HEK293 (cell line): ENCODE measurements at regions not wholly inside any gene's neighbourhood (a gene's known extent, or its start where the extent isn't known, plus 50 kb on each side); places are given as distances from the start of the nearest gene placed in this dataset.

ENCODE experiments used
- CTCF ChIA-PET: fragments of 350-600 bp; formaldehyde crosslinking; extraction: SDS; loops from one replicate; lab custom pipeline; 2021; ENCODE audit warnings: antibody characterized with exemption; lab: Yijun Ruan, JAX
- POLR2A ChIA-PET: fragments of 300-600 bp; formaldehyde crosslinking; extraction: SDS; loops from one replicate; lab custom pipeline; 2020; ENCODE audit warnings: antibody characterized with exemption, inconsistent platforms; lab: Yijun Ruan, JAX
- H3K27ac ChIP-seq: fragments of 200-500 bp; sonication (Bioruptor generic); 2 replicates; pipeline ENCODE4 v1.5.1; 2014; ENCODE audit warnings: low read depth, low read length, control low read depth, inconsistent platforms; ENCODE audit errors: extremely low read depth
- H3K36me3 ChIP-seq, 2 experiments: fragments of 200-500 bp in 1 of 2; sonication (Bioruptor generic) in 1 of 2; 1 replicate in 1 of 2; 2 replicates in 1 of 2; pipeline ENCODE4 v1.5.1; 2014 to 2017; ENCODE audit warnings: inconsistent platforms in 2 of 2, low read length in 2 of 2; ENCODE audit not compliant: control insufficient read depth in 2 of 2, insufficient read depth in 1 of 2
- H3K4me1 ChIP-seq: fragments of 200-500 bp; sonication (Bioruptor generic); 2 replicates; pipeline ENCODE4 v1.5.1; 2014; ENCODE audit warnings: mild to moderate bottlenecking, low read length, inconsistent platforms; ENCODE audit not compliant: control insufficient read depth, insufficient read depth
- H3K4me3 ChIP-seq: 2 replicates; pipeline ENCODE4 v1.5.1; 2011; ENCODE audit warnings: low read depth, mild to moderate bottlenecking, control low read depth, low read length, moderate library complexity
- H3K9me3 ChIP-seq: fragments of 200-500 bp; sonication (Bioruptor generic); 2 replicates; pipeline ENCODE4 v1.5.1; 2014; ENCODE audit warnings: low read depth, low read length, inconsistent platforms; ENCODE audit not compliant: control insufficient read depth, insufficient read depth
- BCL11B ChIP-seq: fragments of 450-650 bp; formaldehyde crosslinking; IDR thresholded peaks from 2 replicates; pipeline ENCODE4 v1.5.1; 2016; ENCODE audit warnings: low read depth, missing biosample characterization, missing genetic modification characterization
- KLF10 ChIP-seq: fragments of 450-650 bp; IDR thresholded peaks from 2 replicates; pipeline ENCODE4 v1.5.1; 2018; ENCODE audit warnings: missing biosample characterization, mild to moderate bottlenecking, missing genetic modification characterization
- MZF1 ChIP-seq: fragments of 450-650 bp; formaldehyde crosslinking; IDR thresholded peaks from 2 replicates; pipeline ENCODE4 v1.5.1; 2017; ENCODE audit warnings: missing biosample characterization, missing genetic modification characterization, borderline replicate concordance
- RBAK ChIP-seq: fragments of 450-650 bp; formaldehyde crosslinking; IDR thresholded peaks from 2 replicates; pipeline ENCODE4 v1.5.1; 2016; ENCODE audit warnings: missing biosample characterization, missing genetic modification characterization
- SP7 ChIP-seq: fragments of 450-650 bp; formaldehyde crosslinking; IDR thresholded peaks from 2 replicates; pipeline ENCODE4 v1.5.1; 2016; ENCODE audit warnings: missing biosample characterization, missing genetic modification characterization
- ZBTB7A ChIP-seq: fragments of 450-650 bp; formaldehyde crosslinking; IDR thresholded peaks from 2 replicates; pipeline ENCODE4 v1.5.1; 2016; ENCODE audit warnings: low read depth, missing biosample characterization, missing genetic modification characterization
- ZFP3 ChIP-seq: fragments of 450-650 bp; formaldehyde crosslinking; IDR thresholded peaks from 2 replicates; pipeline ENCODE4 v1.5.1; 2016; ENCODE audit warnings: low read depth, missing biosample characterization, missing genetic modification characterization
- ZNF114 ChIP-seq: fragments of 450-650 bp; formaldehyde crosslinking; IDR thresholded peaks from 2 replicates; pipeline ENCODE4 v1.5.0; 2017; ENCODE audit warnings: missing biosample characterization, missing genetic modification characterization
- ZNF146 ChIP-seq: fragments of 450-650 bp; formaldehyde crosslinking; IDR thresholded peaks from 2 replicates; pipeline ENCODE4 v1.5.1; 2016; ENCODE audit warnings: missing biosample characterization, missing genetic modification characterization
- ZNF169 ChIP-seq: fragments of 450-650 bp; formaldehyde crosslinking; IDR thresholded peaks from 2 replicates; pipeline ENCODE4 v1.5.1; 2016; ENCODE audit warnings: missing biosample characterization, missing genetic modification characterization
- ZNF19 ChIP-seq: fragments of 450-650 bp; formaldehyde crosslinking; IDR thresholded peaks from 2 replicates; pipeline ENCODE4; 2016; ENCODE audit warnings: missing biosample characterization, missing genetic modification characterization, low read depth
- ZNF248 ChIP-seq: fragments of 450-650 bp; formaldehyde crosslinking; IDR thresholded peaks from 2 replicates; pipeline ENCODE4 v1.5.1; 2017; ENCODE audit warnings: missing biosample characterization, missing genetic modification characterization
- ZNF335 ChIP-seq: fragments of 450-650 bp; formaldehyde crosslinking; conservative IDR thresholded peaks from 2 replicates; pipeline ENCODE4 v1.5.1; 2016; ENCODE audit warnings: missing biosample characterization, missing genetic modification characterization
- ZNF521 ChIP-seq: fragments of 450-650 bp; formaldehyde crosslinking; IDR thresholded peaks from 2 replicates; pipeline ENCODE4 v1.5.1; 2017; ENCODE audit warnings: missing biosample characterization, mild to moderate bottlenecking, missing genetic modification characterization
- ZNF544 ChIP-seq: fragments of 450-650 bp; formaldehyde crosslinking; IDR thresholded peaks from 2 replicates; pipeline ENCODE4 v1.5.0; 2017; ENCODE audit warnings: missing biosample characterization, missing genetic modification characterization
- ZNF707 ChIP-seq: fragments of 450-650 bp; formaldehyde crosslinking; IDR thresholded peaks from 2 replicates; pipeline ENCODE4 v1.5.1; 2016; ENCODE audit warnings: missing biosample characterization, missing genetic modification characterization
- TF ChIP-seq, protein P1 (sequence below): fragments of 450-650 bp; formaldehyde crosslinking; IDR thresholded peaks from 2 replicates; pipeline ENCODE4 v1.5.1; 2016; ENCODE audit warnings: missing biosample characterization, missing genetic modification characterization
- TF ChIP-seq, protein P2 (sequence below): fragments of 450-650 bp; formaldehyde crosslinking; IDR thresholded peaks from 2 replicates; pipeline ENCODE4 v1.5.1; 2016; ENCODE audit warnings: missing biosample characterization, missing genetic modification characterization, borderline replicate concordance
- TF ChIP-seq, protein P3 (sequence below): fragments of 450-650 bp; formaldehyde crosslinking; IDR thresholded peaks from 2 replicates; pipeline ENCODE4 v1.5.1; 2016; ENCODE audit warnings: missing biosample characterization, missing genetic modification characterization
- TF ChIP-seq, protein P4 (sequence below): fragments of 450-650 bp; formaldehyde crosslinking; IDR thresholded peaks from 2 replicates; pipeline ENCODE4; 2016; ENCODE audit warnings: missing biosample characterization, missing genetic modification characterization

DNA sequence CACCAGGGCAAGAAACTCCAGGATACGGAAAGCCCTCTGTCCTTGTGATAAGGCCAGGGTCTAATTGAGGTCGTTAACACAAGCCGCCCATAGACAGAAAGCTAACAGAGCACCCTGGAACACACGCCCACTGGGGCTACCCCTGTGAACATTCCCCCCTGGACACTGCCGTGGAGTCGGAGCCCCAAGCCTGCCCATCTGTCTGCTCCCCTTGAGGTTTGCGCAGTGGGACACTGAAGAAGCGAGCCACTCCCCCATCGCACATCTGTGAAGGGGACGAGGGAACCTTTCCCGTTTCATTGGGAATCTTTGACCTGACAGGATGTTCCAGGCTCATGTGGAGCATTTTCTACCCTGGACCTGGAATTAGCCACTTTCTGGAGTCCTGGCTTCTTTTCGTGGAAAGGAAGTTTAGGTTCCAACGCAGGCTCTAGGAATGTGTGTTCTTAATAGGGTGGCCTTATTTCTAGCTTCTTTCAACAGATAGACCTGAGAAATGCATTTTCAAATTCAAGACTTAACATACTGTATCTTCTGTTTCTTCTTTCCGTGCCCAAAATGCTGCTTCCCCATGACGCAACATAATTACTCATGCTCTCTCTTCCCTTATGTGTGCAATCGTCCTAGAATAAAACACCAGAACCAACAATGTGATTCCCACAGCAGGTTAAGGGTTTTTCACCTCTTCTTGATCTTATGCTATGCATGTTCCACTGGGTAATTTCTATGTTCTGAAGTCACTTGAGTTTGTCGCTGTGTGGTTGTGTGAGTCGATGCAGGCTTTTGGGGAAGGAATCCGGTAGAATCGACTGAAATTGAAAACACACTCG lies 161.1 kb downstream of the ERMARD start (continued):
- TF ChIP-seq, protein P1, sequence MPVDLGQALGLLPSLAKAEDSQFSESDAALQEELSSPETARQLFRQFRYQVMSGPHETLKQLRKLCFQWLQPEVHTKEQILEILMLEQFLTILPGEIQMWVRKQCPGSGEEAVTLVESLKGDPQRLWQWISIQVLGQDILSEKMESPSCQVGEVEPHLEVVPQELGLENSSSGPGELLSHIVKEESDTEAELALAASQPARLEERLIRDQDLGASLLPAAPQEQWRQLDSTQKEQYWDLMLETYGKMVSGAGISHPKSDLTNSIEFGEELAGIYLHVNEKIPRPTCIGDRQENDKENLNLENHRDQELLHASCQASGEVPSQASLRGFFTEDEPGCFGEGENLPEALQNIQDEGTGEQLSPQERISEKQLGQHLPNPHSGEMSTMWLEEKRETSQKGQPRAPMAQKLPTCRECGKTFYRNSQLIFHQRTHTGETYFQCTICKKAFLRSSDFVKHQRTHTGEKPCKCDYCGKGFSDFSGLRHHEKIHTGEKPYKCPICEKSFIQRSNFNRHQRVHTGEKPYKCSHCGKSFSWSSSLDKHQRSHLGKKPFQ (tag by site-specific recombination): no peak
- no peak for TF ChIP-seq MZF1 (tag by site-specific recombination)
- TF ChIP-seq, protein P2, sequence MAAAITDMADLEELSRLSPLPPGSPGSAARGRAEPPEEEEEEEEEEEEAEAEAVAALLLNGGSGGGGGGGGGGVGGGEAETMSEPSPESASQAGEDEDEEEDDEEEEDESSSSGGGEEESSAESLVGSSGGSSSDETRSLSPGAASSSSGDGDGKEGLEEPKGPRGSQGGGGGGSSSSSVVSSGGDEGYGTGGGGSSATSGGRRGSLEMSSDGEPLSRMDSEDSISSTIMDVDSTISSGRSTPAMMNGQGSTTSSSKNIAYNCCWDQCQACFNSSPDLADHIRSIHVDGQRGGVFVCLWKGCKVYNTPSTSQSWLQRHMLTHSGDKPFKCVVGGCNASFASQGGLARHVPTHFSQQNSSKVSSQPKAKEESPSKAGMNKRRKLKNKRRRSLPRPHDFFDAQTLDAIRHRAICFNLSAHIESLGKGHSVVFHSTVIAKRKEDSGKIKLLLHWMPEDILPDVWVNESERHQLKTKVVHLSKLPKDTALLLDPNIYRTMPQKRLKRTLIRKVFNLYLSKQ (tag by site-specific recombination): no peak
- TF ChIP-seq ZNF114 (tag by site-specific recombination): no peak
- TF ChIP-seq ZNF248: no peak
- no peak for TF ChIP-seq ZBTB7A

DNA sequence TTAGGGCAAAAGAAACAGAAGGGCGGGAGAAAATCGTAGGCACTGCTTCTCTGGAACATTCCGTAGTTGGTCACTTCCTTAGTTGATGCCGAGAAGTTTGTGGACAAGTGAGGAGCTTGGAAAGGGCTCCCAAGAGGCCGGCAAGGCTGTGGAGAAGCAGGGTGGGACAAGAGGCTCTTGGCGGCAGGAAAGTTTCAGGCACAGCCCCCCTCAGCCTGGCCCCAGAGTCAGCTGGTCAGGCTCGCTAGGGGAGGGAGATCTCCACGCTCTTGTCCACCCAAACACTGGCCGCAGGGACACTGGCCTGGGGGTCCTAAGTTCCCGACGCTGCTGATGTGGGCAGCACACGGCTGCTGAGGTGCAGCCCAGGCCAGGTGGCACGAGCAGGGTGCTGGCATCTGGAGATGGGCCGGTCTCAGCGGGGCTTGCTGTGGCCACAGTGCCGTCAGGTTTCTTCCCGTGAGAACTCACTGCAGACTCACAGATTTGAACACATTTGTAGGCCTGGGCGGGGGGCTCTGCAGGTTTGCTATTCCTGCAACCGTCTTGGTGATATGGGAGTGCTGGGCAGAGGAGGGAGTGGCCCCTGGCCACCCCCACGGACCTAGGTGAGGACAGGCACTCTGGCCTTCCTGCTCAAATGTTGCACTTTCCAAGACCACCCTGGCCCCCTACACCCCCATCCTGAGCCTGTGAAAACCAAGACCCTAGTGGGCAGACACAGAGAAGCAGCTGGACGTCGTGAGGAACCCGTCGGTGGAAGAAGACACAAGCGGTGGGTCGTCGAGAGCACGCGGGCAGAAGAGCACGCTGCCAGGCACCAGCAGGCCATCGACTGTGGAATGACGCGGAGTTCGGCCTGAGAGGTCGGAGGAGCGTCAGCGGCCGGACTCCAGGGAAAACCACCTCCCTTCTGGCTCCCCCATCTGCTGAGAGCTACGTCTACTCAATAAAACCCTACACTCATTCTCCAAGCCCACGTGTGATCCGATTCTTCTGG lies 160.1 kb downstream of the ERMARD start:
- no peak overlapping the region for H3K27ac ChIP-seq
- ChIA-PET POLR2A (no interaction called here), CTCF (no interaction called here)
- H3K9me3 ChIP-seq: no peaks in the 10 kb centered on the region
- H3K4me3 ChIP-seq: no peak overlapping the region
- no peaks in the 10 kb centered on the region for H3K36me3 ChIP-seq
- TF ChIP-seq ZNF707 (tag by site-specific recombination) (no peak), BCL11B (no peak), KLF10 (tag by site-specific recombination) (no peak)
- TF ChIP-seq, all 188 proteins: peak for 0
- no peaks in the 10 kb centered on the region for H3K4me1 ChIP-seq

DNA sequence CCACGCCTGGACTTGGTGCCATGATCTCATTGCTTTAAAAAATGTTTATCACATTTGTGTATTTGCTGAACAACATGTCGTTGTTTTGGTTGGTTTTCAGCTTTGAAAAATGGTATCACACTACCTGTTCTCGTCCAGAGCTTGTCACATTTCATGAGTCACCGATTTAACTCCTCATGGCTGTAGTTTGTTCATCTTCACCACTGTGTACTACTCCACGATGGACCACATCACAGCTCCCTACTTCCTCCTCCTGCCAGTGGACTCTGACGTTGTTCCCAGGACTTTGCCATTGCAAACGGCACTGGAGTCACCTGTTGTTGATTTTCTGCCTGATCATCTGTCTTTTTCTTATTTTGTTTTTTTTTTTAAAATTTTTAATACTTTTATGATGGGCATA lies 157.7 kb downstream of the ERMARD start:
- CTCF ChIA-PET: no interaction called here
- H3K4me3 ChIP-seq: no peak overlapping the region
- no peaks in the 10 kb centered on the region for H3K9me3 ChIP-seq
- POLR2A ChIA-PET: no interaction called here
- no peaks in the 10 kb centered on the region for H3K36me3 ChIP-seq
- TF ChIP-seq ZNF169 (tag by site-specific recombination) (no peak), ZNF146 (peak; percentile 66), SP7 (tag by site-specific recombination) (no peak)
- TF ChIP-seq, all 188 proteins: peak for 1
- no peaks in the 10 kb centered on the region for H3K4me1 ChIP-seq
- H3K27ac ChIP-seq: no peak overlapping the region

GRCh38 chr6:169908403-169908933 lies 157.0 kb downstream of the ERMARD start:
- H3K4me1 ChIP-seq: no peaks in the 10 kb centered on the region
- POLR2A ChIA-PET: no interaction called here
- CTCF ChIA-PET: no interaction called here
- no peak overlapping the region for H3K4me3 ChIP-seq
- H3K36me3 ChIP-seq: no peaks in the 10 kb centered on the region
- no peak overlapping the region for H3K27ac ChIP-seq
- no peaks in the 10 kb centered on the region for H3K9me3 ChIP-seq
- TF ChIP-seq ZNF335 (no peak), ZFP3 (tag by site-specific recombination) (no peak), ZNF19 (tag by site-specific recombination) (no peak), RBAK (no peak), ZNF544 (tag by site-specific recombination) (no peak), ZNF521 (tag by site-specific recombination) (no peak)
- TF ChIP-seq, protein P3, sequence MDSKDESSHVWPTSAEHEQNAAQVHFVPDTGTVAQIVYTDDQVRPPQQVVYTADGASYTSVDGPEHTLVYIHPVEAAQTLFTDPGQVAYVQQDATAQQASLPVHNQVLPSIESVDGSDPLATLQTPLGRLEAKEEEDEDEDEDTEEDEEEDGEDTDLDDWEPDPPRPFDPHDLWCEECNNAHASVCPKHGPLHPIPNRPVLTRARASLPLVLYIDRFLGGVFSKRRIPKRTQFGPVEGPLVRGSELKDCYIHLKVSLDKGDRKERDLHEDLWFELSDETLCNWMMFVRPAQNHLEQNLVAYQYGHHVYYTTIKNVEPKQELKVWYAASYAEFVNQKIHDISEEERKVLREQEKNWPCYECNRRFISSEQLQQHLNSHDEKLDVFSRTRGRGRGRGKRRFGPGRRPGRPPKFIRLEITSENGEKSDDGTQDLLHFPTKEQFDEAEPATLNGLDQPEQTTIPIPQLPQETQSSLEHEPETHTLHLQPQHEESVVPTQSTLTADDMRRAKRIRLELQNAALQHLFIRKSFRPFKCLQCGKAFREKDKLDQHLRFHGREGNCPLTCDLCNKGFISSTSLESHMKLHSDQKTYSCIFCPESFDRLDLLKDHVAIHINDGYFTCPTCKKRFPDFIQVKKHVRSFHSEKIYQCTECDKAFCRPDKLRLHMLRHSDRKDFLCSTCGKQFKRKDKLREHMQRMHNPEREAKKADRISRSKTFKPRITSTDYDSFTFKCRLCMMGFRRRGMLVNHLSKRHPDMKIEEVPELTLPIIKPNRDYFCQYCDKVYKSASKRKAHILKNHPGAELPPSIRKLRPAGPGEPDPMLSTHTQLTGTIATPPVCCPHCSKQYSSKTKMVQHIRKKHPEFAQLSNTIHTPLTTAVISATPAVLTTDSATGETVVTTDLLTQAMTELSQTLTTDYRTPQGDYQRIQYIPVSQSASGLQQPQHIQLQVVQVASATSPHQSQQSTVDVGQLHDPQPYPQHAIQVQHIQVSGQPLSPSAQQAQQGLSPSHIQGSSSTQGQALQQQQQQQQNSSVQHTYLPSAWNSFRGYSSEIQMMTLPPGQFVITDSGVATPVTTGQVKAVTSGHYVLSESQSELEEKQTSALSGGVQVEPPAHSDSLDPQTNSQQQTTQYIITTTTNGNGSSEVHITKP (tag by site-specific recombination): no peak
- TF ChIP-seq, protein P4, sequence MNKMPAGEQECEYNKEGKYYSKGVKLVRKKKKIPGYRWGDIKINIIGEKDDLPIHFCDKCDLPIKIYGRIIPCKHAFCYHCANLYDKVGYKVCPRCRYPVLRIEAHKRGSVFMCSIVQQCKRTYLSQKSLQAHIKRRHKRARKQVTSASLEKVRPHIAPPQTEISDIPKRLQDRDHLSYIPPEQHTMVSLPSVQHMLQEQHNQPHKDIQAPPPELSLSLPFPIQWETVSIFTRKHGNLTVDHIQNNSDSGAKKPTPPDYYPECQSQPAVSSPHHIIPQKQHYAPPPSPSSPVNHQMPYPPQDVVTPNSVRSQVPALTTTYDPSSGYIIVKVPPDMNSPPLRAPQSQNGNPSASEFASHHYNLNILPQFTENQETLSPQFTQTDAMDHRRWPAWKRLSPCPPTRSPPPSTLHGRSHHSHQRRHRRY (tag by site-specific recombination): no peak
